K562 (cell line): ENCODE measurements at regions not wholly inside any gene's neighbourhood (a gene's known extent, or its start where the extent isn't known, plus 50 kb on each side); places are given as distances from the start of the nearest gene placed in this dataset.

Experiments
- ATAC-seq: fragments of 200-7000 bp; cut with Tn5 transposase; 3 replicates; pipeline ENCODE4 v1.9.1; 2020; ENCODE audit warnings: moderate library complexity
- BruUV-seq: library from RNA; stranded (reverse); fragments of 400-500 nt; replicated peaks from 2 replicates; lab custom pipeline; 2021; lab: Mats Ljungman, UMichigan
- CTCF ChIA-PET: fragments of 300-600 bp; formaldehyde crosslinking; extraction: SDS; loops from one replicate; lab custom pipeline; 2021; ENCODE audit warnings: low intra/inter-chr PET ratio; lab: Yijun Ruan, JAX
- POLR2A ChIA-PET: fragments of 300-600, 350-650 bp; sonication (Branson Sonifier 250); formaldehyde crosslinking; extraction: SDS; loops from one replicate; lab custom pipeline; 2021; ENCODE audit warnings: antibody characterized with exemption, inconsistent platforms; lab: Yijun Ruan, JAX
- DNase-seq, 4 experiments: peaks; one replicate each; pipeline versions ENCODE4 v3.0.0 to v3.0.0-alpha.2; 2011 to 2018; ENCODE audit warnings: low spot score in 3 of 4, mixed read lengths in 3 of 4; ENCODE audit errors: extremely low read depth in 1 of 4
- FAIRE-seq: peaks from 2 replicates; lab custom pipeline; 2011; peaks lifted over from hg19 to GRCh38; lab: Jason Lieb, UNC
- H2AFZ ChIP-seq: 2 replicates; pipeline ENCODE4 v1.6.0; 2011; ENCODE audit warnings: low read depth, low read length, control low read depth, inconsistent platforms
- H3K27ac ChIP-seq: fragments of 200-600 bp; 3 replicates; pipeline ENCODE4 v1.8.0; 2011; ENCODE audit warnings: low read depth, mild to moderate bottlenecking, control low read depth, inconsistent platforms, low read length, moderate library complexity, mixed read lengths; ENCODE audit errors: extremely low read depth
- H3K27me3 ChIP-seq, 2 experiments: fragments of 300-600 bp in 1 of 2; 2 replicates in 1 of 2; 3 replicates in 1 of 2; pipeline versions ENCODE4 v1.6.0 to v1.8.0; 2011; ENCODE audit warnings: inconsistent platforms in 2 of 2, low read length in 2 of 2, mild to moderate bottlenecking in 1 of 2, mixed read lengths in 1 of 2, moderate library complexity in 1 of 2; ENCODE audit not compliant: control insufficient read depth in 2 of 2, insufficient read depth in 2 of 2
- H3K36me3 ChIP-seq: fragments of 300-600 bp; 3 replicates; pipeline ENCODE4 v1.8.0; 2011; ENCODE audit warnings: mild to moderate bottlenecking, low read length, inconsistent platforms; ENCODE audit not compliant: control insufficient read depth, insufficient read depth
- H3K4me1 ChIP-seq, 2 experiments: fragments of 200-600 bp in 1 of 2; replicated peaks in 1 of 2; 2 replicates in 1 of 2; 3 replicates in 1 of 2; pipeline versions ENCODE4 v1.5.1 to v1.8.0; 2011; ENCODE audit warnings: inconsistent platforms in 2 of 2, low read length in 2 of 2, mild to moderate bottlenecking in 1 of 2, mixed read lengths in 1 of 2, moderate library complexity in 1 of 2; ENCODE audit not compliant: control insufficient read depth in 2 of 2, insufficient read depth in 2 of 2
- H3K4me2 ChIP-seq: 2 replicates; pipeline ENCODE4 v1.6.1; 2011; ENCODE audit warnings: low read length, control low read depth, inconsistent platforms, mixed read lengths; ENCODE audit not compliant: insufficient read depth
- H3K4me3 ChIP-seq: fragments of 200-600 bp; sonication (generic), shearing (Covaris generic); 2 replicates; pipeline ENCODE4 v1.5.1; 2016; ENCODE audit warnings: control low read depth, inconsistent platforms
- H3K79me2 ChIP-seq: fragments of 200-600 bp; 3 replicates; pipeline ENCODE4 v1.8.0; 2011; ENCODE audit warnings: low read length, inconsistent platforms; ENCODE audit not compliant: control insufficient read depth, insufficient read depth
- H3K9ac ChIP-seq, 2 experiments: 2 replicates each; pipeline versions ENCODE4 v1.6.0 to v1.6.1; 2011; ENCODE audit warnings: low read depth in 2 of 2, low read length in 2 of 2, control low read depth in 1 of 2, inconsistent platforms in 1 of 2, mild to moderate bottlenecking in 1 of 2, mixed read lengths in 1 of 2; ENCODE audit not compliant: insufficient read depth in 1 of 2
- H3K9me1 ChIP-seq: one replicate; pipeline ENCODE4 v1.6.0; 2011; ENCODE audit warnings: inconsistent platforms, mild to moderate bottlenecking, low read length, moderate library complexity; ENCODE audit not compliant: control insufficient read depth, insufficient read depth
- H3K9me3 ChIP-seq: replicated peaks from 2 replicates; pipeline ENCODE4 v1.5.1; 2011; ENCODE audit warnings: low read depth, low read length, inconsistent platforms; ENCODE audit not compliant: control insufficient read depth, insufficient read depth
- H4K20me1 ChIP-seq: replicated peaks from 2 replicates; pipeline ENCODE4 v1.6.1; 2011; ENCODE audit warnings: low read length, inconsistent platforms, mixed read lengths; ENCODE audit not compliant: control insufficient read depth, insufficient read depth
- ERF ChIP-seq: fragments of 450-650 bp; formaldehyde crosslinking; IDR thresholded peaks from 2 replicates; pipeline ENCODE4 v1.4.0; 2020; ENCODE audit warnings: mild to moderate bottlenecking, mixed read lengths
- HINFP ChIP-seq: fragments of 450-650 bp; conservative IDR thresholded peaks from 2 replicates; pipeline ENCODE4 v1.6.1; 2016; ENCODE audit warnings: missing genetic modification characterization, low read depth, mild to moderate bottlenecking, control low read depth, missing compliant biosample characterization
- NBN ChIP-seq: fragments of 450-650 bp; IDR thresholded peaks from 2 replicates; pipeline ENCODE4 v1.6.1; 2016; ENCODE audit warnings: low read depth, mild to moderate bottlenecking
- NCOA2 ChIP-seq, 2 experiments: fragments of 450-650 bp; IDR thresholded peaks; 2 replicates each; pipeline ENCODE4 v1.6.1; 2018; ENCODE audit warnings: mild to moderate bottlenecking in 2 of 2, moderate library complexity in 1 of 2; ENCODE audit not compliant: partially characterized antibody in 2 of 2
- PTTG1 ChIP-seq: fragments of 450-650 bp; IDR thresholded peaks from 2 replicates; pipeline ENCODE4 v1.6.1; 2016; ENCODE audit warnings: low read depth, mild to moderate bottlenecking, missing genetic modification characterization, missing compliant biosample characterization
- RBM14 ChIP-seq: fragments of 200-400 bp; formaldehyde crosslinking; IDR thresholded peaks from 2 replicates; pipeline ENCODE4 v1.6.1; 2018; ENCODE audit warnings: low read depth, mild to moderate bottlenecking, low read length, moderate library complexity, borderline replicate concordance; ENCODE audit not compliant: insufficient read depth
- RCOR1 ChIP-seq, 2 experiments: IDR thresholded peaks; 2 replicates each; pipeline ENCODE4 v1.6.1; 2012; ENCODE audit warnings: low read depth in 2 of 2, low read length in 2 of 2, borderline replicate concordance in 1 of 2, improper control_type of control experiment in 1 of 2
- VEZF1 ChIP-seq: fragments of 200-800 bp; sonication (Bioruptor generic); IDR thresholded peaks from 2 replicates; pipeline ENCODE4 v1.6.1; 2017; ENCODE audit warnings: missing genetic modification characterization, missing compliant biosample characterization
- ZNF174 ChIP-seq: fragments of 250-450 bp; sonication (Bioruptor Pico); IDR thresholded peaks from 2 replicates; pipeline ENCODE4 v1.4.0; 2020; ENCODE audit warnings: mild to moderate bottlenecking
- ZNF518B ChIP-seq: fragments of 250-450 bp; sonication (Bioruptor Pico); IDR thresholded peaks from 2 replicates; pipeline ENCODE4 v1.5.0; 2021; ENCODE audit warnings: mild to moderate bottlenecking, moderate library complexity
- ZNF639 ChIP-seq, 2 experiments: fragments of 200-800 bp in 1 of 2; sonication (Bioruptor generic) in 1 of 2; sonication (generic) in 1 of 2; formaldehyde crosslinking in 1 of 2; IDR thresholded peaks in 1 of 2; conservative IDR thresholded peaks in 1 of 2; 2 replicates each; pipeline versions ENCODE4 v1.5.0 to v1.6.1; 2016 to 2020; ENCODE audit warnings: missing compliant biosample characterization in 1 of 2, missing genetic modification characterization in 1 of 2, missing genetic modification reagents in 1 of 2
- ZNF77 ChIP-seq: fragments of 250-450 bp; sonication (Bioruptor Pico); IDR thresholded peaks from 2 replicates; pipeline ENCODE4 v1.5.0; 2020
- WGBS: fragments of 100-300 bp; shearing (Covaris generic); methylation state at CpG from one replicate; pipeline ENCODE4 v1.1.6; 2016; ENCODE audit warnings: low coverage, mixed read lengths; ENCODE audit not compliant: insufficient coverage; ENCODE audit errors: missing lambda C conversion rate; 5-methylcytosine and 5-hydroxymethylcytosine counted together
- in situ Hi-C: fragments of 300-500 bp; cut with MboI; formaldehyde crosslinking; loops from 4 replicates; pipeline ENCODE4 v1.15.0; 2018; ENCODE audit warnings: inconsistent platforms, mixed read lengths
- intact Hi-C: fragments of 100-400 bp; cut with micrococcal nuclease; formaldehyde crosslinking; loops from 2 replicates; pipeline ENCODE4 v1.14.2; 2022

GRCh38 chr18:67145586-67146292, 370.8 kb downstream of the DSEL start:
- WGBS, result 2% methylated on average over 9 of the region's 9 CpGs
- Histone ChIP-seq H4K20me1 (no peaks in the 10 kb centered on the region), H3K9me3 (no peaks in the 10 kb centered on the region), H3K4me2 (no peak overlapping the region), H3K4me1 (no peaks in the 10 kb centered on the region), H3K36me3 (no peaks in the 10 kb centered on the region), H3K9me1 (no peaks in the 10 kb centered on the region), H3K4me3 (no peak overlapping the region), H2AFZ (no peak overlapping the region), H3K27me3 (no peaks in the 10 kb centered on the region), H3K79me2 (no peaks in the 10 kb centered on the region), H3K9ac (no peak overlapping the region)
- ATAC-seq (no peak), FAIRE-seq (no peak), DNase-seq (no peak)
- ChIA-PET CTCF (no interaction called here), POLR2A (no interaction called here)
- BruUV-seq, result no TSS peak
- in situ Hi-C loops, result no loop called here
- TF ChIP-seq HINFP (no peak), ZNF174 (no peak), ZNF77 (CRISPR knock-in tag) (no peak), PTTG1 (tag) (no peak), RCOR1 (IDR thresholded peaks at IDR 0.05; ENCODE audit: borderline replicate concordance in 1 of 2, low read depth in 2 of 2, low read length in 2 of 2) (no peak), RBM14 (no peak), ERF (CRISPR knock-in tag) (no peak), NBN (no peak), NCOA2 (IDR thresholded peaks at IDR 0.05; ENCODE audit: partially characterized antibody in 2 of 2) (no peak), VEZF1 (CRISPR knock-in tag) (no peak), ZNF639 (CRISPR knock-in tag; conservative IDR thresholded peaks at IDR 0.05 in 1 of 2, IDR thresholded peaks at IDR 0.05 in 1 of 2) (no peak), ZNF518B (CRISPR knock-in tag) (no peak)
- TF ChIP-seq, all 486 proteins: peak for 0
- intact Hi-C loops, result no loop called here
- no peak overlapping the region for H3K27ac ChIP-seq
